NCI-H524 (cell line): ENCODE measurements at regions not wholly inside any gene's neighbourhood (a gene's known extent, or its start where the extent isn't known, plus 50 kb on each side); places are given as distances from the start of the nearest gene placed in this dataset.
"Not testable (repeated sequence)": the region's sequence is repeated elsewhere in the genome, so short reads cannot be mapped to it uniquely, and the experiment has no call there.

Experiments used
- DNase-seq, 2 experiments: peaks; one replicate each; lab custom pipeline; 2025; lab: John Stamatoyannopoulos, UW

GRCh38 chr12:19666070-19666469, 226.8 kb downstream of the AEBP2 start:
- DNase-seq, result no peak

- no peak for DNase-seq
Measured at GRCh38 chr12:19669793-19670192, 230.5 kb downstream of the AEBP2 start.

GRCh38 chr12:19671695-19672094, 232.4 kb downstream of the AEBP2 start:
- DNase-seq, result peak; percentile 10 to 72

GRCh38 chr12:19674437-19674836, 235.1 kb downstream of the AEBP2 start:
- DNase-seq, result no peak

DNA sequence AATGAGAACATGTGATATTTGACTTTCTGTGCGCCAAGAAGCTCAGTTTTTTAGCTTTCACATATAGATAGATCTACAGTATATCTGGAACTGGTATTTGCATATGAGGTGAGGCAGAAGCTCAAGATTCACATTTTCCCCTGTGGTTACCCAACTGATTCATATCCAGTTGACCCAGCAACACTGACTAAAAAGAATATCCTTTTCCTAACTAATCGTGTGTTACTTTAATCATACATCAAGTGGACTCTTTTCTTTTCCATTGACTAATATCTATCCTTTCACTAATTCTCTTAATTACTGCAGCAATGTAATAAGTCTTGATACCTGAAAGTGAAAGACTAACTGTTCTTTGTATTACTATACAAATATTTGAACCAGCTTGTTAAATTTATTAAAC, 236.1 kb downstream of the AEBP2 start:
- DNase-seq, result no peak

DNA sequence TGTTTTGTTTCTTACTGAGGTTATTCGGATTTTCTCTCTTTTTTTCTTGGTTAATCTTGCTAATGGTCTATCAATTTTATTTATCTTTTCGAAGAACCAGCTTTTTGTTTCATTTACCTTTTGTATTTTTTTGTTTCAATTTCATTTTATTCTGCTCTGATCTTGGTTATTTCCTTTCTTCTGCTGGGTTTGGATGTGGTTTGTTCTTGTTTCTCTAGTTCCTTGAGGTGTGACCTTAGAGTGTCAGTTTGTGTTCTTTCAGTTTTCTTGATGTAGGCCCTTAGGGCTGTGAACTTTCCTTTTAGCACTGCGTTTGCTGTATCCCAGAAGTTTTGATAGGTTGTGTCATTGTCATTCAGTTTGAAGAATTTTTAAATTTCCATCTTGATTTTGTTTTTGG, 239.2 kb downstream of the AEBP2 start:
- not testable (repeated sequence) for DNase-seq

DNA sequence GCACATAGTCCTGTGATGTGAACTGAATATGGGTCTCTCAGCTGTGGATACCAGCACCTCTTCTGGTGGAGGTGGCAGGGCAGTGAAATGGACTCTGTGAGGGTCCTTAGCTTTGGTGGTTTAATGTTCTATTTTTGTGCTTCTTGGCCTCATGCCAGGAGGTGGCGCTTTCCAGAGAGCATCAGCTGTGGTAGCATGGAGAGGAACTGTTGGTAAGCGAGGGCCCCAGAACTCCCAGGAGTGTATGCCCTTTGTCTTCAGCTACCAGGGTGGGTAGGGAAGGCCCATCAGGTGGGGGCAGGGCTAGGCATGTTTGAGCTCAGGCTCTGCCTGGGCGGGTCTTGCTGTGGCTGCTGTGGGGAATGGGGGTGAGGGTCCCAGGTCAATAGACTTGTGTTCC, 241.7 kb downstream of the AEBP2 start:
- no peak for DNase-seq

DNA sequence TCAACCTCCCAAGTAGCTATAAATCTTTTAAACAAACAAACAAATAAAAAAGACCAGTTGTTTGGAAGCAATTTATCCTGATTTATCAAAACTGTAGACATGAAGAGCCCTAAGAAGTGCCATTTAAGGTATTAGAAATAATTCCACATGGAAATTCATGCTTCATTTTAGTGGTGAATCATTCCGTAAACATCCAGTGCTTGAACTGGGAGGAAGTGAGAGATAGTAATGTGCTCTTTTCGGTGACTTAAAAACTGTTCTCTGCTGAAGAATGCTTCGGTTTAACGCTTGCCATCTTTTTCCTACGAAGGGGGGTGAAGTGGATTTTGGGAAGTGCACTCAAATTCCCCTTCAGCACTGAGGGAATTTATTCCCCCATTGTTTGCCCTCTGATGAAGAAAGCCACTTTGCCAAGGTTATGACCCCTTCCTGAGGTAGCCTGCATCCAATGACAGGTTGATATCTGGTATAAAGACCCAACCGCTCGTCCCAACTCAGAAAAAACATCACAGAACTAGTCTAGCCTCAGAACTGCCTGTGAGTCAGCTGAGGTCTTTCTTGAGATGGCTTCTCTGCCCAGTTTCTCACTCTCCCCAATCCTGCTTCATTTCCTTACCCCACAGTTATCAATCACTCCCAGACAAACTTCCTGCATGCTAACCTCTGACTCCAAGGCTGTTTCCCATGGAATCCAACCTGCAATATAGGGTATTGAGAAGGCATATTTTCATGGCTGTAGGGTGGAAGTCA, 244.1 kb downstream of the AEBP2 start:
- DNase-seq, result no peak

- no peak for DNase-seq
Measured at GRCh38 chr12:19687371-19687770, 248.1 kb downstream of the AEBP2 start.

DNA sequence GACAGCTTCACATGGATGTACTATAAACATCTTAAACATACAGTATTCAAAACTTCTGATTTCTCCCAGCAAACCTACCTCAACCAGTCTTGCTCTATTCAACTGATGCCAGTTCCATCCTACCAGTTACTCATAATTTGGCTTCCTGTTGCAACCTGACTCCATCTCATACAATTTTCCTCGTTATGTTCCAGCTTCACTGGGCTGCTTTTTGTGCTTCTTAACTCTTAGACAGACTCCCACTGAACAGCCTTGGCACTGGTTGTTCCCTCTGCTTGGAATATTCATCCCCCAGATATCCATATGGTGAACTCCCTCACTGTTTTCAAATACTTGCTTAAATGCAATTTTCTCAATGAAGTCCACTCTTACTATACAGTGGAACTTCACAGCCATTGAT, 249.2 kb downstream of the AEBP2 start:
- DNase-seq, result no peak

DNA sequence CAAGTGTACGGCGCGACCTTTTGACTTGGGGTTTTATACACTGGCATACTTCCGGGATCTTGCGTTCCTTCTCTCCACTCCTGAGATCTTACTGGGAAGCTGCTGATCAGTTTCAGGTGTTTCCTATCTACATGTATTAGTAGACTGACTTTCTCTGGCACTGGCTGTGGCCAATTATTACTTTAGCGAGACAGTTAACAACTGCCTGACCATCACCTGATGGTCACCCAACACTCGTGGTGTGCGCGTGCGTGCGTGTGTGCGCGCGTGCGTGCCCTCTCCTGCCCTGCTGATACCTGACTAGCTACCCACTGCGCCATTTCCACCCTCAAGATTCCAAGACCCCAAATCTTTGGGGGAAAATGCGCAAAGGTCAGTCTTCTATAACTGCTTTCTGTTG, 249.9 kb downstream of the AEBP2 start:
- DNase-seq, result no peak

DNA sequence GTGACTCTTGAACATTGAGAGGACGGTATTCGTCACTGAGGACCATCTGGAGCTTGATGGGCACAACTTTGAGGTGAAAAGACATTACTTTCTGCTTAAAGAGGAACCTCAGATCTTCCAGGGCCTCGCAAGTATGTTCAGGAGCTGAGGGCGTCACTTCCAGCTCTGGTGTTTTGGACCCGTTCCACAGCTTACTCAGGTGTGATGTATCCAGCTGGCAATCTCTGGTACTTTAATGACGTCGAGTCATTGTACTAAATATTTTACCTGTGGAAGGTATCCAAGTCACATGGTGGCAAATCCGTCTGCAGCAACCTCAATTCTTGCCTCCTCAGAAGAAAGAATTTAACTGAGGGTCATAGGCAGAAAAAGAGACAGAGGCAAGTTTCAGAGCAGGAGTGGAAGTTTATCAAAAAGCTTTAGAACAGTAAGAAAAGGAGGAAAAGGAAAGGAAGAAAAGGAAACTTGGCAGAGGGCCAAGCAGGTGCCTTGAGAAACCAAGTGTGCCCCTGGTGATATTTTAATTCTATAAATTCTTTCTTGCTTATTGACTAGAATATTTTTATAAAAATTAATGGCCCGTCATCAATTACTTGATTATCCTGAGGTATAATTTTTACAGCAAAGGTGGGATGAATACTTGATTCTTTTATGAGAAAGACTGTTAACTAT, 250.6 kb downstream of the AEBP2 start:
- DNase-seq, result no peak

GRCh38 chr12:19692091-19692490, 252.8 kb downstream of the AEBP2 start:
- no peak for DNase-seq

DNA sequence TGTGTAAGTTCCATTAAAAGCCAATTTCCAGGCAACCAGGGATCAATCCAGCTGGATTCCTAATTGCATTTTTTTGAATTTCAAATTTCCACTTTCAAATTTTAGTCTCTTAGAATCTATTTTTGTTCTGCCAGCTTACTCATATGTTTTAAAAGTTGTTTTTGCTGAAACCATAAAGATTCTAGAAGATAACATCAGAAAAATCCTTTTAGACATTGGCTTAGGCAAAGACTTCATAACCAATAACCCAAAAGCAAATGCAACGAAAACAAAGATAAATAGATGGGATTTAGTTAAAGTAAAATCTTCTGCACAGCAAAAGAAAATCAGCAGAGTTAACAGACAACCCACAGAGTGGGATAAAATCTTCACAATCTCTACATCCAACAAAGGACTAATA, 253.3 kb downstream of the AEBP2 start:
- no peak for DNase-seq

GRCh38 chr12:19694627-19695026, 255.3 kb downstream of the AEBP2 start:
- no peak for DNase-seq

- no peak for DNase-seq
Measured at GRCh38 chr12:19695244-19696098, 256.2 kb downstream of the AEBP2 start.

DNA sequence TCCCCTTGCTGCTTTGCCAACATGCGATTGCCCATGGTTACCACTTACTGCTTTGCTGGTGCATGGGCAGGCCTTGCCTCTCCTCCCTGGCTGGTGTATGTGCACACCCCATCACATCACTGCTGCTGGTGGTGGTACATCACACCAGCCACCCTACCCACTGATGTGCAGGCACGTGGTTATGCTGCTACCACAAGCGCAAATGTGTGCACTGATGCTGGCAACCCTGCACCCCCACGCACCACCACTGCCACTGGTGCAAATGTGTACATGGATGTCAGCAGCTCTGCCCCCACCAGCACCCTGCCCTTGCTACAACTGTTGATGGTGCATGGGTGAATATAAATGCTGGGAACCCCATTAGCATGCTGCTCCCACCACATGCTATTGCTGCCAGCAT, 261.7 kb downstream of the AEBP2 start:
- no peak for DNase-seq

- no peak for DNase-seq
Measured at GRCh38 chr12:19704966-19705365, 265.7 kb downstream of the AEBP2 start.

DNA sequence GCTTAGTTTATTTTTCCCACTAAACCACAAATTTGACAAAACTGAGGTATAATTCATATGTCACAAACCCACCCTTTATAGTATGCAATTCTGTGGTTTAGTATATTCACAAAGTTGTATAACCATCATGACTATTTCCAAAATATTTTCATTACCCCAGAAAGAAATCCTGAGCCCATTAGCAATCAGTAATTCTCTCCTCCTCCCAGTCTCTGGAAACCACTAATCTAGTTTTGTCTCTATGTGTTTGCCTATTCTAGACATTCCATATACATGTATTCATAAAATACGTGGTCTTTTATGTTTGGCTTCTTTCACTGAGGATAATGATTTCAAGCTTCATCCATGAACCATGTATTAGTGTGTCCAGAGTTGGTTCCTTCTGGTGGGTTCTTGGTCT, 267.6 kb downstream of the AEBP2 start:
- DNase-seq, result no peak

DNA sequence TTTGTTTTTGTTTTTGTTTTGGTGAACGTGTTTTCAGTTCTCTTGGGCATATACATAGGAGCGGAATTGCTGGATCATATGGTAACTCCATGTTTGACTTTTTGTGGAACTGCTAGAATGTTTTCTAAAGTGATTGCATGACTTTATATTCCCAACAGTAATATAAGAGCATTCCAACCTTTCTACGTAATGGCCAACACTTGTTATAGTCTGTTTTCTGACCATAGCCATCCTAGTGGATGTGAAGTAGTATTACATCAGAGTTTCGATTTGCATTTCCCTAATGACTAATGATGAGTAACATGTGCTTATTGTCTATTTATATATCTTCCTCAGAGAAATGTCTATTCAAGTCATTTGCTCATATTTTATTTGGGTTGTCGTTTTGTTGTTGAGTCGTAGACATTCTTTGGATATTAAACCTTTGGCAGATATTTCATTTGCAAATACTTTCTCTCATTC, 268.7 kb downstream of the AEBP2 start:
- DNase-seq, result no peak

GRCh38 chr12:19709889-19710288, 270.6 kb downstream of the AEBP2 start:
- DNase-seq, result no peak
